ENCODE measurements at regions not wholly inside any gene's neighbourhood (a gene's known extent, or its start where the extent isn't known, plus 50 kb on each side); places are given as distances from the start of the nearest gene placed in this dataset.

DNA sequence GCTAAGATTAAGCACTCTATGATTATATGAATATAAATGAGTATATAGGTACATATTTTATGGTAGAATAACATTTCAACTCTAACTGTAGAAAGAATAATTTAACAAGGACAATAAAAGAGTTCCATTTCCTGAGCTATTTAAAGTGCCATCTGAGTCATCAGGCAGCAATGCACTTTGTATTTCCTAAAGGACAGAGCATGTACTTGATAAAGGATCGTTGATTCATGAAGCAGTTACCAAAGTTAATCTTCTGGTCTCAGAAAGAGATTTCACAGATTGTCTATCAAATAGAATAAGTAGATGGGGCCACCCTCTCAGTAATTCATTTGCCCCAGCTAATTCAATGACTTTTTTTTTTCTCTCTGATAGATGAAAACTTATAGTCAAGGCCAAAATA is 747.8 kb downstream of the CDH18 start:
- no peaks in the 10 kb centered on the region for H3K36me3 ChIP-seq (ENCODE audit: control insufficient read depth, insufficient read depth, low read length)
- H2BK120ac ChIP-seq (ENCODE audit: low read depth, low read length): no peak overlapping the region
- no peak overlapping the region for H3K27ac ChIP-seq (ENCODE audit: insufficient read depth, low read length)
- no peaks in the 10 kb centered on the region for H3K27me3 ChIP-seq (ENCODE audit: control insufficient read depth, insufficient read depth, low read length)
- no TSS peak for BruUV-seq (replicated peaks)
- no peaks in the 10 kb centered on the region for H3K9me1 ChIP-seq (ENCODE audit: insufficient read depth, low read length)
- H3K14ac ChIP-seq (replicated peaks; ENCODE audit: low read depth, low read length): no peak overlapping the region
- no peak overlapping the region for H3K4me3 ChIP-seq (ENCODE audit: insufficient read depth, low read depth, low read length)
- dilution Hi-C loops (cut with HindIII; ENCODE audit: low sequenced_read_pairs, unreplicated experiment): no loop called here
- no peaks in the 10 kb centered on the region; the same call in 1 of the 2 replicates for H3K9me3 ChIP-seq (ENCODE audit: control insufficient read depth, insufficient read depth, low read length)
- H3K9ac ChIP-seq (ENCODE audit: low read depth, low read length): no peak overlapping the region
- H3K4me1 ChIP-seq (ENCODE audit: control insufficient read depth, insufficient read depth, low read length): no peaks in the 10 kb centered on the region
- intact Hi-C loops (cut with micrococcal nuclease): no loop called here
- CTCF ChIA-PET: no interaction called here
- H2BK5ac ChIP-seq (ENCODE audit: low read depth, low read length, poor library complexity, severe bottlenecking): no peak overlapping the region
- no peak overlapping the region for H2BK15ac ChIP-seq (ENCODE audit: low read depth, low read length)
- H3K4ac ChIP-seq (ENCODE audit: low read depth, low read length): no peak overlapping the region
- no peak overlapping the region for H3K23ac ChIP-seq (ENCODE audit: low read depth, low read length)
- no peak overlapping the region for H2BK20ac ChIP-seq (ENCODE audit: low read depth, low read length)
- no peaks in the 10 kb centered on the region for H3K79me1 ChIP-seq (ENCODE audit: low read depth in 1 of 2, low read length in 2 of 2)
- ATAC-seq (ENCODE audit: low read depth): no peak
- no peaks in the 10 kb centered on the region for H4K20me1 ChIP-seq (ENCODE audit: insufficient read depth, low read length)
- TF ChIP-seq, protein P1, sequence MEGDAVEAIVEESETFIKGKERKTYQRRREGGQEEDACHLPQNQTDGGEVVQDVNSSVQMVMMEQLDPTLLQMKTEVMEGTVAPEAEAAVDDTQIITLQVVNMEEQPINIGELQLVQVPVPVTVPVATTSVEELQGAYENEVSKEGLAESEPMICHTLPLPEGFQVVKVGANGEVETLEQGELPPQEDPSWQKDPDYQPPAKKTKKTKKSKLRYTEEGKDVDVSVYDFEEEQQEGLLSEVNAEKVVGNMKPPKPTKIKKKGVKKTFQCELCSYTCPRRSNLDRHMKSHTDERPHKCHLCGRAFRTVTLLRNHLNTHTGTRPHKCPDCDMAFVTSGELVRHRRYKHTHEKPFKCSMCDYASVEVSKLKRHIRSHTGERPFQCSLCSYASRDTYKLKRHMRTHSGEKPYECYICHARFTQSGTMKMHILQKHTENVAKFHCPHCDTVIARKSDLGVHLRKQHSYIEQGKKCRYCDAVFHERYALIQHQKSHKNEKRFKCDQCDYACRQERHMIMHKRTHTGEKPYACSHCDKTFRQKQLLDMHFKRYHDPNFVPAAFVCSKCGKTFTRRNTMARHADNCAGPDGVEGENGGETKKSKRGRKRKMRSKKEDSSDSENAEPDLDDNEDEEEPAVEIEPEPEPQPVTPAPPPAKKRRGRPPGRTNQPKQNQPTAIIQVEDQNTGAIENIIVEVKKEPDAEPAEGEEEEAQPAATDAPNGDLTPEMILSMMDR (conservative IDR thresholded peaks at IDR 0.05; ENCODE audit: low read depth, low read length): no peak
- TF ChIP-seq RFX5 (IDR thresholded peaks at IDR 0.05; ENCODE audit: low read depth, low read length) (no peak), CEBPB (IDR thresholded peaks at IDR 0.05; ENCODE audit: low read depth, low read length) (no peak)
- in situ Hi-C loops (cut with MboI; ENCODE audit: low sequenced_read_pairs): no loop called here
- no peak overlapping the region for H2AFZ ChIP-seq (replicated peaks; ENCODE audit: low read length, poor library complexity)
- H4K91ac ChIP-seq (ENCODE audit: insufficient read depth, low read depth, low read length): no peak overlapping the region
- H3K56ac ChIP-seq (ENCODE audit: extremely low read depth, insufficient read depth, low read length): no peak overlapping the region
- no peak overlapping the region for H2AK9ac ChIP-seq (replicated peaks; ENCODE audit: low read depth, low read length, poor library complexity)
- H2AK5ac ChIP-seq (ENCODE audit: low read depth, low read length): no peak overlapping the region
- H3K18ac ChIP-seq (ENCODE audit: low read depth, low read length): no peak overlapping the region
- POLR2A ChIA-PET (ENCODE audit: unreplicated experiment): no interaction called here
- WGBS, 2 experiments (ENCODE audit: extremely low coverage in 2 of 2, insufficient read length in 1 of 2): no CpG with 5 or more reads among the region's 1 CpG
- no peak overlapping the region for H4K5ac ChIP-seq (ENCODE audit: low read depth, low read length)
- H4K8ac ChIP-seq (ENCODE audit: low read depth in 2 of 2, low read length in 2 of 2): no peak overlapping the region
- no peak overlapping the region for H3K4me2 ChIP-seq (ENCODE audit: low read depth, low read length)
- no peak for DNase-seq

Data from IMR-90 (cell line).